Hindlimb muscle (tissue), 1 donor: ENCODE measurements at regions not wholly inside any gene's neighbourhood (a gene's known extent, or its start where the extent isn't known, plus 50 kb on each side); places are given as distances from the start of the nearest gene placed in this dataset.

Source experiments
- DNase-seq: peaks from one replicate; pipeline ENCODE4 v3.0.0-alpha.2; 2013

DNA sequence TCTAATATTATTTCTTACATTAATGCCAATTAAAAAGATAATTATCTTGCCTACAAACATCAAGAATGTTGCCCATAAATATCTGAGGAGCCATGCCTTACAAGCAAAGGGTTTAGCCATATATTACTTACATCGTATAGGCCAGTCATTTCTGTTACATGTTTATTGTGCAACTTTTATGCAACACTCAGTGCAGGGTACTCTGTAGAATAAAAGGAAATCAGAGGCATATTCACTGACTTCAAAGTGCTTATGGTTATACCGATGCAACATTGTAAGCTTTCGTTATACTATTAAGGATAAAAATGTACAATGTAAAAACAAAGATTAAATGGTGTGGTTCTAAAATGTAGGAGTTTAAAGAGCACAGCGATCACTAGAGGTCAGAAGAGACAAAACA, 315.9 kb downstream of the PCDH10 start:
- DNase-seq: no peak

DNA sequence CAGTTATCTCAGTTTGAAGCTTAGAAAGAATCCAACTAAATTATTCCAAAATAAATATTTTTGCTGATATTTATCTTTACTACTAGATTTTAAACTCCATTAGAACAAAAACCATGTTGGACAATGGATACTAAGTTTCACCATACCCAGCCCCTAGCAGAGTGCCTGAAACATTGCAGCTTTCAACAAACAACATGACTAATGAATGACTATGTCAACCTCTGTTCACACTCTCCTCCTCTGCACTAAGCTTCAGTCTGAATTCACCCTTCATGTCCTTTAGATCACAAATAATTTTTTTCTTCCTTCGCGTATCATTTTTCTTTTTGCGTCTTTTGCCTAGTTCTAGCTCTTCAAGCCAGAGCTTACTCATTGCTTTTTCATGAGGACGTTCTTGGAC, 315.2 kb downstream of the PCDH10 start:
- no peak for DNase-seq

DNA sequence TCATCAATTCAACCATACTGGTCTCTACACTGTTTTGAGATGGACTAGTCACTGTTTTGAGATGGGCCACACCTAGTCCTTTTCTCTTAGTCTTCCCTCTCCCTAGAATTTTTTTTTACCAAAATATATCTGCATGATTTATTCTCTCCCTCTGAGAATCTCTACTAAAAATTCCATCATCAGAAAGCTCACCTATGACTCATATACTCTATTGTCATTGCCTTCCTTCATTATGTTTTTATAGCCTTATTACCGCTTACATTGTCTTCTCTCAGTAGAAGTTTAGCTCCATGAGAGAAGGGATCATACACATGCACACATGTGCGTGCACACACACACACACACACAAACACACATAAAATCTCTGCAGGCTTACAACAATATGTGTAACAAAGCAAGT, 303.6 kb downstream of the PCDH10 start:
- no peak for DNase-seq

DNA sequence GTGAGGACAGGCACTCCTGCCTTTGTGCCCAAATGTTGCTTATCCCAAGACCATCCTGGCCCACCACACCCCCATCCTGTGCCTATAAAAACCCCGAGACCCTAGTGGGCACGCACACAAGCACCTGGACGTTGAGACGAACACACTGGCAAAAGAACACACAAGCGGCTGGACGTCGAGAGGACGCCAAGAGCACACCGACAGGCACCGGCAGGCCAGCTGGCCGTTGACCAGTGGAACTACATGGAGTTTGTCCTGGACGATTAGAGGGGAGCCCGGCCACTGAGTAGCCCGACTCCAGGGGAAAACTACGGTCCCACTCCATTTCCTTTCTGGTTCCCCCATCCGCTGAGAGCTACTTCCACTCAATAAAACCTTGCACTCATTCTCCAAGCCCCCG, 301.7 kb downstream of the PCDH10 start:
- DNase-seq: no peak

DNA sequence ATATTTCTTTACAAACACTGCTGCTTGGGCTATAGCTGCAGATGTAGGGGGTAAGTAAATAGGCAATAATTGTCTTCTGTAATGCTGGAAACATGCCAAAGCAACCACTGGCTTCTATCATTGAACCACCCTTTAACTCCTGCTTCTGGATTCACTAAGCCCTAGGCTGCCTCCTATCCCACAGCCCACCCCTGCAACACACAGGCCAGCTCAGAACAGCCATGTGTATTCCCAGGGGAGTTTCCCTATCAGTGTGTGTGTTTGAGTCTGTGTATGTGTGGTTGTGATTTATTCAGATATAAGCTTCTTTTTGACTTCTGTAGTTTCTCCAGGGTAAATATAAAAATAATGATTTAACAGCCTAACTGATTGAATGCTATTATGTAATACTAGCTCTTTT, 291.3 kb downstream of the PCDH10 start:
- no peak for DNase-seq

DNA sequence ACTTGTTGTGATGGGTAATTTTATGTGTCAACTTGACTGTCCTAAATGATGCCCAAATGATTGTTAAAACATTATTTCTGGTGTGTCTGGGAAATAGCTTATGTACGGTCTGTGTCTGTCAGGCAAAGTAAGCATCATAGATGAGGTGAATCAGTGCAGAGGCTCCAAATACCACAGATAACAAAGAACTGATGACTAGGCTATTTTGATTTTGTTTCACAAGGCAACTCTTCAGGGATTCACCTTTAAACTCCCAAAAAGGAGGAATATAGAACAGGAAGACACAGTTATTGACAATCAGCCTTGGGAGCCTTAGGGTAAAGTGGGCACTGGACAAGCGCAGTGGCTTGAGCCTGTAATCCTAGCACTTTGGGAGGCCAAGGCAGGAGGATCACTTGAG, 290.7 kb downstream of the PCDH10 start:
- no peak for DNase-seq

DNA sequence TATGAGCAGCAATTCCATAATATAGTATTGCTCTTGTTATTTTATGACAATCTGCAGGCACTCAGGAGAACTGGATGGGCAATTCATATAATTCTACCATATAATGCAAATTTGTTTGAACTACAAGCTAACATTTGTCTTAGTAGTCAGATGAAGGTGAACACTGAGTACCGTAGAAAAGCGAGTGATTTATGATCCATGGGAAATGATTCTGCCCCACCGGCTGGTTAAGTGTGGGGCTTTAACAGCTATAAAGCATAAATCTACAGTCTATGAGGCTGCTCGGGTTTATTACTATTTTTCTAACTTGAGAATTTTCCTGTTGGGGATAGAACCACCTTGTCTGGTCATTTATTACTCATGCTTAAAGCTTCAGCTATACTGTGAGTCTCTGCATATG, 275.5 kb downstream of the PCDH10 start:
- DNase-seq: no peak

DNA sequence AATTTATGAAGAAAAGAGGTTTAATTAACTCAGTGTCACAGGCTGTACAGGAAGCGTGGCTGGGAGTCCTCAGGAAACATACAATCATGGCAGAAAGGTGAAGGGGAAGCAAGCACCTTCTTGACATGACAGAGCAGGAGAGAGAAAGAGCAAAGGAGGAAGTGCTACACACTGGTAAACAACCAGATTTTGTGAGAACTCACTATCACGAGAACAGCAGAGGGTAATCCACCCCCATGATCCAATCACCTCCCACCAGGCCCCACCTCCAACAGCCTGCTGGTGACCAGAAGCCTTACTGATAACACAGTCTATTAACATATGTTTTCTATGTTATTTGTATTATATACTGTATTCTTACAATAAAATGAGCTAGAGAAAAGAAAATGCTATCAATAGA, 254.8 kb downstream of the PCDH10 start:
- DNase-seq: no peak

DNA sequence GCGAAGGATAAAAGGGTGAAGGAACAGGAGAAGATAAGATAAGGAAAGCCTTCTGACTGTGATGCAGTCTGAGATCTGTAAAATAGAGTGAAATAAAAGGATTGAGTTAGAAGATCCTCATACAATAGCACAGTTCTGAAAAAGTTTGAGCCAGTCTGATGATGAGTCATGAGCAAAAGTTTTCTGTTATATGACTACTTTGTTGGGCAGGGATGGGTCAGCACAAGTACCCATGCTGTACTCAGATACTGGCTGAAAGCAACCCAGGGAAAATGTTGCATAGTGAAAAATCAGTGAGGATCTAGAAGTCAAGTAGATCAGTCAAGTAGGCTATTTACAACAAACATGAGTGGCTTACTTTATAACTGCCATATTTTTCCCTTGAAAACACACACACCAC, 253.5 kb downstream of the PCDH10 start:
- DNase-seq: no peak

DNA sequence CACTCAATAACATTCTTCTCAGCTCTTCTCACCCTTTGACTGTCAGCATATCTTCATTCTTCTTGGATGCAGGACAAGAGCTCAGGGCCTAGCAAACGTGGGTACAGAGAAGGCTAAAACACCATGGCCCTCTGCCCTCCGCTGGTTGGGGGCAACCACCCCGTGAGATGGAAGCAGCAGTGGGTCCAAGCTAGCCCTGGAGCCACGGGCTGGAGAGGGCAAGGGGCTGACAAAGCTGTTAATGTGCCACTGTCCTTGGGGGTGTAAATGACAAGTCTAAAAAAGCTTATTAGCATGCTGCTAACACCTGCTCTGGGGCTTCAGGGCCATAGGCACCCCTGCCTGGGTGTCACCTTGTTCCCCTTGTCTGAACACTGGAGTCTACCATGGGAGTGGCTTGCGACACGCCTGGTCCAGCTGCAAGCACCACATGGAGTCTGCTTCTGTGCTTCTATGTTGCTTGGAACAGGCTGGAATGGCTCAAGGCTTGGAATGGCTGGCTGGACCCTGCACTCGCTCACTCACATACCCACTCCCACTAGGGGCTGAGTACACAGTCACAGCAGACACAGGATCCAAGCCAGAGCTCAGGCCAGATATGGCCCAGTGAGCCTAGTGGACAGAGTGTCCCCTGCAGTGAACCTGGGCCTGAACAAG, 246.0 kb downstream of the PCDH10 start:
- no peak for DNase-seq

DNA sequence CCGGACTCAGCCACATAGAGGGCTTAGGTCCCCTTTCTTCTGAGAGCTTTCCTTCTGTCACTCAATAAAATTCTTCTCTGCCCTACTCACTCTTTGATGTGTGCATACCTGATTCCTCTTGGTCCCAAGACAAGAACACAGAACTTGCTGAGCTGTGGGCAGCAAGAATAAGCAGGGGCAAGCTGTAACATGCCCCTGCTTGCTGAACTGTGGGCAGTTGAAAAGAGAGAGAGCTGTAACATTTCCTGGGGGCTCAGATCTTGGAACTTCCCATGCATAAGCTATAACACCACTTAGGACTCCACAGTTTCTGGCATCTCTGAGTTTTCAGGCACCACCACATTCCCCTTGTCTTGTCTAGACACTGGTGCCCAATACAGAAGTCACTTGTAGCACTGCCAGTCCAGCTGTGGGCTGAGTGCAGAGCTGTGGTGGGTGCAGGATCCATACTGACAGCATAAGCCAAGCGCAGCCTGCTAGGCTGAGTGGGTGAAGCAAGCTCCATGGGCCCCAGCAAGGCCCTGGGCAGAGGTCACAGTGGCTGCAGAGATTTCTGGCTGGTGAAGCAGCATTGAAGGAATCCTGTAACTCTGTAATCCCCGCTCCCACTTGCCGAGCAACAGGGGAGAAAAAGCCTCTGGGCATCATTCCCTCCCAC, 241.2 kb downstream of the PCDH10 start:
- DNase-seq: no peak

DNA sequence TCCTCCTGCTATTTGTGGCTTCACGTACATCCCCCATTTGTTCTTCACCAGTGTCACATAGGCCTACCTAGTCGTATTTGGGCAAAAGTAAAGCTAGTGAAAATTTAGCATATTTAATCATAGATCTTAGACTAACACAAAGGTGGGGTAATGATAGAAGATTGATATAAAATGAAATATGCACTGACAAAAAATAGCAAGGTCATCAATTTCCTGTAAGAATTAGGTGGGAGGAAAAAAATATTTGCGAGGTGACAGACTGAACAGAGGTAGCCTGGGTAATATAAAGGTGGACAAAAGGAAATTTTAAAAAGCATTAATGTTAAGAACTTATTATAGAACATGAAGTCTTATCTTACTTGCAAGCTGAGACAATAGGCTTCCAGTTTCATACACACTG, 239.9 kb downstream of the PCDH10 start:
- no peak for DNase-seq

DNA sequence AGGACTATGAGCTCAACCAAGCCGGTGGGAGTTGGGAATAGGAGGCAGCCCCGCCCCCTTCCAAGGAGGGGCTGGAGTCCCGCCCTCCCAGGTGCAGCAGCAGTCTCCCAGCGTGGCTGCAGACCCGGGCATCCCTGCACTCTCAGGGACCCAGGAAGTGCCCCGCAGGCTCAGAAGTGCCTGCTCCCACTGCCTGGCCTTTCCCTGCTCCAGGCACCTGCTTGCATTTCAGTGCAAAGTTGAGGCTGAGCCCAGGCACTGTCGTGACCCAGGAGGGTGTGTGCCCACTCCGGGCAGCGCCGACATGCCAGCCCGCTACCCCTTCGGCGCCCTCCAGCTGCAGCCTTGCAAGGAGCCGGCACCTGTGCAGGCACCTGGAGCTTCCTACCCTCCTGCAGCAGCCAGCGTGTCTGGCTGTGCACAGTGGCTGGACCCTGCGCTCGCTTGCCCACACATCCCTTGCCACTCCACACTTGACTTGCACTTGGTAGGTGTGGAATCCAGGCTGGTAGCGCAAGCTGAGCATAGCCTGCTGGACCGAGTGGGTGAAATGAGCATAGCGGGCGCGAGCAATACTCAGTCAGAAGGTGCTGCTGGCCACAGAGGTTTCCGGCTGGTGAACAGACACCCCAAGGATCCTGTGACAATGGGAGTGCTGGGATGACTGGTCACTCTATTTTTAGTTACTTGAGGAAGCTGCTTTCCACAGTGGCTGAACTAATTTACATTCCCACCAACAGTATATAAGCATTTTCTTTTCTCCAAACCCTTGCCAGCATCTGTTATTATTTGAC, 236.3 kb downstream of the PCDH10 start:
- DNase-seq: no peak

DNA sequence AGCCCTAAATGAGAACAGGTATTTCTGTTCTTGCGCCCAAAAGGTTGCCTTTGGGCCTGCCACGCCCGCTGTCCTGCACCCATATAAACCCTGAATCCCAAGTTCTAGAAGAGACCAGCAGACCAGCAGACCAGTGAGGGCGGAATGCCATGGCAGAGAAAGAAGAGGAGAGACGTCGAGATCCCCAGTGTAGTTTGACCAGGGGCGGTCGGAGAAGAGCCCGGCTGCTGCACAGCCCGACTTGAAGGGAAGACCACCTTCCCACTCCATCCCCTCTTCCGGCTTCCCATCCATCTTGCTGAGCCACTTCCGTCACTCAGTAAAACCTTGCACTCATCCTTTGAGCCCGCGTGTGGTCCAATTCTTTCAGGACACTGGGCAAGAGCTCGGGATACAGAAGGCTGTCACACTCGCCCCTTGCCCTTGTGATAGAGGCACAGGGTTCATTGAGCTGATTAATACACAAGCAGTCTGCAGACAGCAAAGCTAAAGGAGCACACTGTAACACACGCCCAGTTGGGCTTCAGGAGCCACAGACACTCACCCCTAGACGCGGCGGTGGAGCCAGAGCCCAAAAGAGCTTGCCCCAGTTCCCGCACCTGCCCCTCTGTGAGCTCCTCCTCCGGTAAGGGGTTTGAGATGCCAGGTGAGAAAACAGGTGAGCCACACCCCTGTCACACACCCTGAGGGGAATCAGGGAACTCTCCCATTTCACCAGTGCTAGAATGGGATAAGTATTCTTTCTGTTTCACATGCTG, 230.8 kb downstream of the PCDH10 start:
- DNase-seq: no peak

DNA sequence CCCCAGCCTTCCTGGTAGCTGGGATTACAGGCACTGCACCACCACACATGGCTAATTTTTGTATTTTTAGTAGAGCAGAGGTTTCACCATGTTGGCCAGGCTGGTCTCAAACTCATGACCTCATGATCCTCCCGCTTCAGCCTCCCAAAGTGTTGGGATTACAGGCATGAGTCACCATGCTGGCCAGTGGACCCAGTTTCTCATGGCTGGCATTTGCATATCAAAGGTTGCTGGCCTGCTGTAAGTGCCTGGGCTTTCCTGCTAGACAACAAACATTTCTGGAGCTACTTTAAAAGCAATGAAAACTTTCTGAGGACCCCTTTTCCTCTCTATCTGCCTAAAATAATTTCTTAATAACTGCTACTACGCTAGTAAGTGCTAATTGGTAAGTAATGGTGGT, 228.2 kb downstream of the PCDH10 start:
- DNase-seq: no peak

DNA sequence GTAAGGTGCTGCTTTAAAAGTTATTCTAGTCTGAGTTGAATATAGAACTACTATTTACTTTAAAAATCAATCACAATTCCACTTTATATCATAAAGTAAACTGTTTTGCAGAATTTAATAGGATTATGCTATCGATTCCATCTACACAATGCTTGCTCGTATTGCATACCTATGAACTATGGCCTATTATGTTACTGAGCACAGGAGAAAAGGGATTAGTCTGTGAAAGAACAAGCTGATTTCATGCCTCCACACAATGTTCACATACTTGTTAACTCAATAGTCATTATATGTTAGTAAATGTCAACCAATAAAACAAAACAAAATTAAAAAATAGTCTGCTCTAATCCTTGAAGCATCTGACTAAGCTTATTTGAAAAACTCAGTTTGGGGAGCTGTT, 223.6 kb downstream of the PCDH10 start:
- DNase-seq: no peak

DNA sequence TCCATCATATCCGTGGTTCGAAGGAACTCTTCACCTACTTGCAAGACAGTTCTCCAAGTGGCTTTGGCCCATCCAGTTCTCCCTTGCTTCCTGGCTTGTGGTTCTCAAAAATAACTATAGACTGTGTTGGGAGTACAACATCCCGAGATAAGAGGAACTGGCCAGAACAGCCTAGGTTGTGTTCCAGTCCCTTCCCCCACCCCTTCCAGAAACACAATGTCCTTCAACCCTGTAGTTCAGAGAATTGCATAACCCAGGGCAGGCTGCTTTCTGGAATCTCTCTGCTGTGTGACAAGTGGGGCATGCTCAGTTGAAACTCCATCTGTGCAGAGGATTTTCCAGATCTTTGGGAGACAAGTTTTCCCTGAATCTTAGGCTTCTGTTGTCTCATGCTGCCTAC, 206.5 kb downstream of the PCDH10 start:
- no peak for DNase-seq

DNA sequence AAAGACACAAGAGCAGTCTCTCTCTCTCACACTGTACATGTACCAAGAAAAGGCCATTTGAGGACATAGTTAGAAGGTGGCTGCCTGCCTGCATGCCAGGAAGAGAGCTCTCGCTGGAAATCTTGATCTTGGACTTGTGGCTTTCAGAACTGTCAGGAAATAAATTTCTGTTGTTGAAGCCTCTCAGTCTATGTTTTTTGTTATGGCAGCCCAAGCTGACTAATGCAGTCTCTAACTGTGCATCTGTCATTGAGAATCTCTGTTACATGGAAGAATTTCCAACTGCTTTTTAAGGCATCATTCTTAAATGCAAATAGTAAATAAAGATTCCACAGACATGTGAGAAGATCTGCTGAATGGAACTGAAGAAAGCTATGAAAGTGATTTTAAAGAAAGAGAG, 198.3 kb downstream of the PCDH10 start:
- no peak for DNase-seq

DNA sequence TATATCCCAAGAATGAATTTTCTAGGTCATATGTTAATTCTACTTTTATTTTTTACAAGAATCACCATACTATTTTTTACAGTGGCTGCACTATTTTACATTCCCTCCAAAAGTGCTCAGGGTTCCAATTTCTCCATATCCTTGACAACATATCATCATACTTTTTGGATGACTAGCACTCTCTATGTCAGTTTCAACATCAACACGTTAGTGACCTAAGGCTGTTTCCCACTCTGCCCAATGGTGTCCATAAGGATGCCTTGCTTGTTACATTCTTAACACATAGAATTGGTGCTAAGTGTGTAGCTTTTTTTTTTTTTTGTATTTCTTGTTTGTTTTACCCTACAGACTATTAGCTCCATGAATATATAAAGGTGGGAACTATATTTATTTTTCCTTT, 175.4 kb downstream of the PCDH10 start:
- no peak for DNase-seq

DNA sequence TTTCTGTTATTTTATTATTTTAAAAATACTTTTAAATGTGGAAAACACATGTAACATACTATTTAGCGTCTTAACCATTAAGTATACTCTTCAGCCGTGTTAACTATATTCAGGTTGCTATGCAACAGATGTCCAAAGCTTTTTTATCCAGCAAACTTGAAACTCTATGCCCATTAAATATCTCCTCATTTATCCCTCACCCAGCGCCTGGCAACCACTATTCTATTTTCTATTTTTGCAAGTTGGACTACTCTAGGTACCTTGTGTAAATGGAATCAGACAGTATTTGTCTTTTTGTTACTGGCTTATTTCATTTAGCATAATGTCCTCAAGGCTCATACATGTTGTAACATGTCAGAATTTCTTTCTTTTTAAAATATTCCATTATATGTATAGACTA, 174.6 kb downstream of the PCDH10 start:
- no peak for DNase-seq

DNA sequence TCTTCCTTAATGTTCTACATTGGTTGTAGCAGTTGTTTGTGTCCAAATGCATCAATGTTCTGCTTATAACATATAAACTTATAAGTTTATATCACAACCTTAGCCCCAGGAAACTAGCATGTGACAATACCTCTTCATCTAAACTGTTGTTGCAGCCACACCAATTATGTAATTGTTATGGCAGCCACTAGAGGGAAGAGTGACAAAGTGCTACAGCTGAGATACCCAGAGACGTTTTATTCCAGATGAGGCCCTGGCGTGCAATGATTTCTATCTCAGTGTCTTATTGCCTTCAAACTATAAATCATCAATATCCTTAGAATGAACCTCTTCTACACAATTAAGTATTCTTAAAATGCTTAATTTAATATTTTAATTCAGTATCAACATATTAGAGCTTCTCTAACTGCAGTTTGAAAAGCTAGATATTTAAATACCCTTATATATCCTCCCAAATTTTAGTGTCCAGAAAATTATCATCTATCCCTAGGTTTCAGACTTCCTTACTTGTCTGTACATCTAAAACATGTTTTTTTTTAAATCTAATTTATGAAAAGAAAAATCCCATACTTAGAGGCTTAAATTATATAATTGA, 171.6 kb downstream of the PCDH10 start:
- DNase-seq: peak; percentile 1

DNA sequence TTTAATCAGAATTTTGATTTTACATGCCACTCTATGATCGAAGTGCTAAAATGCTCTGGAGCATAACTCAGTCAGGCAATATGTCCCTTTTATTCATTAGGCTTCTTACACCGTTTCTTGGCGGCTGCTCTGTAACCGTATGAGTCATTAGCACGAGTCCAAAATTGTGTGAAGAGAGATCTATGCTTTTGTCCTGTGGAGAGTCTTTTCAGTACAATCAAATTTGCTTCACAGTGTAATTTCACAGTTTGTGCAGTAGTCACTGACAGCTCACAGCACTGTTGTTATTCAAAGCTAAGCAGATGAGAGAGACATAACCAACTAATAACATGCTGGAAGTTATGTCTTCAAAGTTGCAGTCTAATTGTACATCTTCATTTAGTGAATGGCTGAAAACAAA, 167.8 kb downstream of the PCDH10 start:
- DNase-seq: no peak

DNA sequence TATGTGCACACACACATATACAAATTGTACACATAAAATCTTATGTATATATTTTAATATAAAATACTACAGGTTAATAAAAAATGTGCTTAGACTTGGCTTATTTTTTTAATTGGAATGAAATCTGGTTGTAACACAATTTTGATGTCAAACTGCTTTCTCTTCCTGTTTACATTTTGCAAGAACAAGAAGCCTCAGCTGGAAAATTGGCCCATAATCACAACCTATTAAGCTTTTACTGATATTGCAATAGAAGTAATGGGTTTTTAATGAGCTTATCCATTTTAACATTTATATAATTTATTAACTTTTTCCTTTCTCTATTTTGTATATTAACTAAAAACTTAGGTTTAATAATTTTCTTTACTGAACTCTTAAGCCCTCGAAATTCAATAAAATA, 165.9 kb downstream of the PCDH10 start:
- DNase-seq: no peak
